GM23338 (cell line): ENCODE measurements at regions not wholly inside any gene's neighbourhood (a gene's known extent, or its start where the extent isn't known, plus 50 kb on each side); places are given as distances from the start of the nearest gene placed in this dataset.

Experiments
- EZH2 ChIP-seq: fragments of 200-600 bp; sonication (generic); IDR thresholded peaks from one replicate; pipeline ENCODE4 v1.8.0; 2017; ENCODE audit warnings: antibody characterized with exemption, mild to moderate bottlenecking, low read depth; ENCODE audit not compliant: unreplicated experiment
- POLR2AphosphoS5 ChIP-seq: IDR thresholded peaks from 2 replicates; pipeline ENCODE4 v1.6.1; 2016; ENCODE audit warnings: antibody characterized with exemption, low read depth
- REST ChIP-seq: IDR thresholded peaks from one replicate; pipeline ENCODE4 v1.6.1; 2018; ENCODE audit warnings: antibody characterized with exemption; ENCODE audit not compliant: unreplicated experiment
- TF ChIP-seq, protein P1 (sequence below), 2 experiments: fragments of 200-600 bp in 1 of 2; sonication (generic) in 1 of 2; conservative IDR thresholded peaks; 2 replicates each; pipeline versions ENCODE4 v1.5.1 to v1.6.1; 2016 to 2017; ENCODE audit warnings: antibody characterized with exemption in 2 of 2, low read depth in 2 of 2, mild to moderate bottlenecking in 2 of 2, moderate library complexity in 1 of 2

DNA sequence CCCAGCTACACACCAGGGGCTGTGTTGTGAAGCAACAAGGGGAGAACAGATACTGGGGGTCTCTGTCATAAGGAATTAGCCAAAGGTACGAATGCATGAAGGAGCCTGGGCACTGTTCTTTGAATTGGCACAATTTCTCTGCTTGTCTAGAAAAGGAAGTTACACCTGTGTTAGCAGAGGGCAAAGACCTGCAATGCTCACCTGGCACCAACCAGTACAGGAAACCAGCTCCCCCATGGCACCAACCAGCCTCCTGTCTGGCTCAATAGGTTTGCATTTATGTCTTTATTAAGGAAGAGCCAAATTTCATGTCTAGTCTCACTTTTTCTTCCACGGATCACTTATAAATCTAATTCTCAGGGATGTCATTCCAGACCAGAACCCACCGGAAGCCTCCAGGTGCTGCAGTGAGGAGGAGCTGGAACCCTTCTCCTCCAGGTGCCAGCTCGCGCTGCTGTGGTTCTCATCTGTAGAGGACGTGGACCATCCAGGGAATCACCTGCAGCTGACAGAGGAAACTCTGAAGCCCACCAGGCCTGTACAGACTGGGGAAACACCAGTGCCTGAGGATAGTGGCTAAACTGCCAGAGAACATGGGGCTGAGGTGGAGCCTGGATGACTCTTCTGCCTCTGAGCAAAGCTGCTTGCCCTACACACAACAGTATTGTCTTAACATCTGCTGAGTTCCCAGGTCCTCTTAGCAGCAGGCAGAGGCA is 113.4 kb upstream of the TRIM2 start:
- TF ChIP-seq, protein P1, sequence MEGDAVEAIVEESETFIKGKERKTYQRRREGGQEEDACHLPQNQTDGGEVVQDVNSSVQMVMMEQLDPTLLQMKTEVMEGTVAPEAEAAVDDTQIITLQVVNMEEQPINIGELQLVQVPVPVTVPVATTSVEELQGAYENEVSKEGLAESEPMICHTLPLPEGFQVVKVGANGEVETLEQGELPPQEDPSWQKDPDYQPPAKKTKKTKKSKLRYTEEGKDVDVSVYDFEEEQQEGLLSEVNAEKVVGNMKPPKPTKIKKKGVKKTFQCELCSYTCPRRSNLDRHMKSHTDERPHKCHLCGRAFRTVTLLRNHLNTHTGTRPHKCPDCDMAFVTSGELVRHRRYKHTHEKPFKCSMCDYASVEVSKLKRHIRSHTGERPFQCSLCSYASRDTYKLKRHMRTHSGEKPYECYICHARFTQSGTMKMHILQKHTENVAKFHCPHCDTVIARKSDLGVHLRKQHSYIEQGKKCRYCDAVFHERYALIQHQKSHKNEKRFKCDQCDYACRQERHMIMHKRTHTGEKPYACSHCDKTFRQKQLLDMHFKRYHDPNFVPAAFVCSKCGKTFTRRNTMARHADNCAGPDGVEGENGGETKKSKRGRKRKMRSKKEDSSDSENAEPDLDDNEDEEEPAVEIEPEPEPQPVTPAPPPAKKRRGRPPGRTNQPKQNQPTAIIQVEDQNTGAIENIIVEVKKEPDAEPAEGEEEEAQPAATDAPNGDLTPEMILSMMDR (conservative IDR thresholded peaks at IDR 0.05; ENCODE audit: low read depth in 2 of 2) = no peak
- TF ChIP-seq REST (no peak), EZH2 (no peak), POLR2AphosphoS5 (no peak)
